ENCODE measurements at regions not wholly inside any gene's neighbourhood (a gene's known extent, or its start where the extent isn't known, plus 50 kb on each side); places are given as distances from the start of the nearest gene placed in this dataset.

DNA sequence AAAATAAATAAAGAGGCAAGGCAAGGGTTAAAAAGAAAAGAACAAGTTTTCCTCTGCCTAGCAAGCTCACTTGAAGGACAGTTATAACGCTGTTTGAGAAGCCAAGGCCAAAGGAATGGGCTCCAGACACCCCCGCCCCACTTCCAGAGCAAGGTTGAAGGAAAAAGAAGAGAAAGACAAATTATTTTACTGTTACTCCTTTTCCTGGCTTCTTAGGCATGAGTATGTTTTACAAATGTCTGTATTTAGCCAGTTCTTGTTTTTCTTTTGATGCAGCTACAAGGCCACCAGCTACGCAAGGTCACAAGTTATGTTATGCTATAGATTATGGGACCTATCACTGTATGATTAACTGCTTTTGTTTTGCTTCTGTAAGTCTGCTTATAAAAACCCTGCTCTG, 94.6 kb downstream of the ZNF22 start:
- TF ChIP-seq ATF2 (tag by site-specific recombination; IDR thresholded peaks at IDR 0.05; ENCODE audit: low read depth) (no peak), YY1 (tag by site-specific recombination; IDR thresholded peaks at IDR 0.05) (no peak), ZNF423 (tag by site-specific recombination; IDR thresholded peaks at IDR 0.05) (no peak), ZNF777 (tag by site-specific recombination; IDR thresholded peaks at IDR 0.05; ENCODE audit: borderline replicate concordance) (no peak), HOXC10 (CRISPR knock-in tag; IDR thresholded peaks at IDR 0.05) (no peak), ZNF335 (tag by site-specific recombination; conservative IDR thresholded peaks at IDR 0.05) (no peak), ZSCAN23 (tag by site-specific recombination; IDR thresholded peaks at IDR 0.05) (no peak), TRIM28 (IDR thresholded peaks at IDR 0.05; ENCODE audit: borderline replicate concordance, low read length) (no peak), MEIS1 (CRISPR knock-in tag; IDR thresholded peaks at IDR 0.05; ENCODE audit: borderline replicate concordance) (no peak), ZNF426 (tag by site-specific recombination; IDR thresholded peaks at IDR 0.05) (no peak), PBX3 (CRISPR knock-in tag; IDR thresholded peaks at IDR 0.05) (no peak), ZSCAN16 (tag by site-specific recombination; IDR thresholded peaks at IDR 0.05) (no peak), ZBTB21 (tag by site-specific recombination; IDR thresholded peaks at IDR 0.05) (no peak)
- TF ChIP-seq, protein P1, sequence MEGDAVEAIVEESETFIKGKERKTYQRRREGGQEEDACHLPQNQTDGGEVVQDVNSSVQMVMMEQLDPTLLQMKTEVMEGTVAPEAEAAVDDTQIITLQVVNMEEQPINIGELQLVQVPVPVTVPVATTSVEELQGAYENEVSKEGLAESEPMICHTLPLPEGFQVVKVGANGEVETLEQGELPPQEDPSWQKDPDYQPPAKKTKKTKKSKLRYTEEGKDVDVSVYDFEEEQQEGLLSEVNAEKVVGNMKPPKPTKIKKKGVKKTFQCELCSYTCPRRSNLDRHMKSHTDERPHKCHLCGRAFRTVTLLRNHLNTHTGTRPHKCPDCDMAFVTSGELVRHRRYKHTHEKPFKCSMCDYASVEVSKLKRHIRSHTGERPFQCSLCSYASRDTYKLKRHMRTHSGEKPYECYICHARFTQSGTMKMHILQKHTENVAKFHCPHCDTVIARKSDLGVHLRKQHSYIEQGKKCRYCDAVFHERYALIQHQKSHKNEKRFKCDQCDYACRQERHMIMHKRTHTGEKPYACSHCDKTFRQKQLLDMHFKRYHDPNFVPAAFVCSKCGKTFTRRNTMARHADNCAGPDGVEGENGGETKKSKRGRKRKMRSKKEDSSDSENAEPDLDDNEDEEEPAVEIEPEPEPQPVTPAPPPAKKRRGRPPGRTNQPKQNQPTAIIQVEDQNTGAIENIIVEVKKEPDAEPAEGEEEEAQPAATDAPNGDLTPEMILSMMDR (tag by site-specific recombination; IDR thresholded peaks at IDR 0.05): no peak

Data from HEK293 (cell line).